ENCODE measurements at regions not wholly inside any gene's neighbourhood (a gene's known extent, or its start where the extent isn't known, plus 50 kb on each side); places are given as distances from the start of the nearest gene placed in this dataset.

- TF ChIP-seq CTCF (IDR thresholded peaks at IDR 0.05) = no peak
- no peak for TF ChIP-seq POLR2A (IDR thresholded peaks at IDR 0.05)
These were observed 89.2 kb upstream of the PRDX4 start for GRCh38 chrX:23578079-23578478.
